ENCODE measurements at regions not wholly inside any gene's neighbourhood (a gene's known extent, or its start where the extent isn't known, plus 50 kb on each side); places are given as distances from the start of the nearest gene placed in this dataset.

DNA sequence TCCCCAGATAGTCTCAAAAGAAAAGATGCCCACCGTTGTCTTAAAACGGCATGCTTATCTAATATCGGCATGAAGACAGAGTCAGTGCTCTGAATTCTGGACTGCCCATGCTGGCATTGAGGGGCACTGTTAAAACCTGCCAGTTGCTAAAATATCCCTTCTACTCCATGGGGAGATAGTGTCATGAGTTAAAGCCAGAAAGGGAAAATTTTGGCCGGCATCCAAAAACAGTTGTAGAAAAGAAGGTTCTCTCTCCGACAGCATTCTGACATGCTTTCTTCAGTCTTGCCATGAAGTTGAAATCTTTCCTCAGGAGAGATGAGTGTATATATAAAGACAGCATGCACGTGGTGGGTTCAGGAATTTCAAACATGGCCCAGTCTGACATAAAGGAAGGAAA lies 401.3 kb upstream of the PIK3C3 start (continued):
- TF ChIP-seq, protein P1, sequence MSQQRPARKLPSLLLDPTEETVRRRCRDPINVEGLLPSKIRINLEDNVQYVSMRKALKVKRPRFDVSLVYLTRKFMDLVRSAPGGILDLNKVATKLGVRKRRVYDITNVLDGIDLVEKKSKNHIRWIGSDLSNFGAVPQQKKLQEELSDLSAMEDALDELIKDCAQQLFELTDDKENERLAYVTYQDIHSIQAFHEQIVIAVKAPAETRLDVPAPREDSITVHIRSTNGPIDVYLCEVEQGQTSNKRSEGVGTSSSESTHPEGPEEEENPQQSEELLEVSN (IDR thresholded peaks at IDR 0.05) = no peak
- no peak for TF ChIP-seq EZH2 (IDR thresholded peaks at IDR 0.05; ENCODE audit: low read depth, low read length, severe bottlenecking)
- no peak for TF ChIP-seq ASH2L (IDR thresholded peaks at IDR 0.05; ENCODE audit: low read length)
- TF ChIP-seq, protein P2, sequence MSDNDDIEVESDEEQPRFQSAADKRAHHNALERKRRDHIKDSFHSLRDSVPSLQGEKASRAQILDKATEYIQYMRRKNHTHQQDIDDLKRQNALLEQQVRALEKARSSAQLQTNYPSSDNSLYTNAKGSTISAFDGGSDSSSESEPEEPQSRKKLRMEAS (IDR thresholded peaks at IDR 0.05) = no peak
- TF ChIP-seq POU5F1 (IDR thresholded peaks at IDR 0.05; ENCODE audit: low read depth, low read length) = no peak
- no peak for TF ChIP-seq SP1 (IDR thresholded peaks at IDR 0.05; ENCODE audit: low read depth, low read length)
- no peak for TF ChIP-seq BRCA1 (IDR thresholded peaks at IDR 0.05; ENCODE audit: low read depth, low read length)
- no peak for TF ChIP-seq ATF2 (IDR thresholded peaks at IDR 0.05; ENCODE audit: low read length)

All from H1 (cell line).